ENCODE measurements at regions not wholly inside any gene's neighbourhood (a gene's known extent, or its start where the extent isn't known, plus 50 kb on each side); places are given as distances from the start of the nearest gene placed in this dataset.

DNA sequence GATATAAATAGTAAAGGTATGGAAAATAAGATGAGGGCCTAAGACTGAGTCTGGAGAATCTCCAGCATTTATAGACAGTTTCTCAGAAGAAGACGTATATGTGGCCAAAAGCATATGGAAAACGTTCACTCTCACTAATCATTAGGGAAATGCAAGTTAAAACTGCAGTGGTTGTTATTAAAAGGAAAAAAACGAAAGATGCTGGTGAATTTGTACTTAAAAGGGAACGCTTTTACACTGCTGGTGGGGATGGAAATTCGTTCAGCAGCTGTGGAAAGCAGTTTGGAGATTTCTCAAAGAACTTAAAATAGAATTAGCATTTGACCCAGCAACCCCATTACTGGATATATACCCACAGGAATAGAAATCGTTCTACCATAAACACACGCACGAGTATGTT, 180.5 kb upstream of the CADM1 start:
- no peak for DNase-seq (ENCODE audit: low read depth in 2 of 2, low spot score in 1 of 2)

DNA sequence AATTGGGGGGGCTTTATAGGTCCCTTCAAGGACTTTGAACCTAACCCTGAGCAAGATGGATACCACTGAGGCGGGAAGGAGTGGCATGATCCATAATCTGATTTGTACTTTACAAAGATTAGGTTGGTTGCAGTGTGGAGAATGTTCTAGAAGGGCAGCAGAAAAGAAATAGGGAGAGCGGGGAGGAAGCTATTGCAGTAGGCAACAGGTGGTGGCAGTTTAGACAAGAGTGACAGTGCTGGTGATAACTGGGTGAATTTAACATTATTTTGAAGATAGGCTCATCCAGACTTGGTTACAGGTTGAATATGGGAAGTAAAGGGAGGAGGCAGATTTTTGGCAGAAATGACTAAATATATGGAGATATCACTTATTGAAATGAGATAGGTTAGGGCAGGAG, 179.9 kb upstream of the CADM1 start:
- no peak for DNase-seq (ENCODE audit: low read depth in 2 of 2, low spot score in 1 of 2)

- DNase-seq (ENCODE audit: low read depth in 2 of 2, low spot score in 1 of 2) = no peak
These were observed 178.7 kb upstream of the CADM1 start for GRCh38 chr11:115682888-115683287.

- no peak for DNase-seq (ENCODE audit: low read depth in 2 of 2, low spot score in 1 of 2)
These were observed 177.9 kb upstream of the CADM1 start for GRCh38 chr11:115682101-115682500.

- DNase-seq (ENCODE audit: low read depth in 2 of 2, low spot score in 1 of 2) = no peak
These were observed 175.7 kb upstream of the CADM1 start for GRCh38 chr11:115679945-115680344.

DNA sequence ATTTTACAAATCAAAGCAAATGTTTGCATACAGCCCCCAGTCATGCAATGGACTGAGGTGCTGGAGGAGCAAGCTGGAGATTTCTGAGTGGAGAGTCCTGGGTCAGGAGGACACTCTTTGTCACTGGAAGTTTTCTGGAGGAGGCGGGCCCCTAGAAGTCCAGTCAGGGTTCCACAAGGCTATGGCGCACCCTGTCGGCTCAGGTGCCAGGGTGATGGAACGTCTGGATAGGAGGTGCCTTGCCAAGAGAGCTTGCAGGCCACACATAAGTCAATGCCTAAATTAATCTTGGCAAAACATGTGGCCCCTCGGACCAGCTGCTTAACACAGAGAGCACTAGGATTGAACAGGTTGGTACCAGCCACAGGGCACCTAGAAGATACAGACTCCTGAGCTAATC, 174.7 kb upstream of the CADM1 start:
- DNase-seq (ENCODE audit: low read depth in 2 of 2, low spot score in 1 of 2) = no peak

- no peak for DNase-seq (ENCODE audit: low read depth in 2 of 2, low spot score in 1 of 2)
These were observed 173.0 kb upstream of the CADM1 start for GRCh38 chr11:115677190-115677589.

DNA sequence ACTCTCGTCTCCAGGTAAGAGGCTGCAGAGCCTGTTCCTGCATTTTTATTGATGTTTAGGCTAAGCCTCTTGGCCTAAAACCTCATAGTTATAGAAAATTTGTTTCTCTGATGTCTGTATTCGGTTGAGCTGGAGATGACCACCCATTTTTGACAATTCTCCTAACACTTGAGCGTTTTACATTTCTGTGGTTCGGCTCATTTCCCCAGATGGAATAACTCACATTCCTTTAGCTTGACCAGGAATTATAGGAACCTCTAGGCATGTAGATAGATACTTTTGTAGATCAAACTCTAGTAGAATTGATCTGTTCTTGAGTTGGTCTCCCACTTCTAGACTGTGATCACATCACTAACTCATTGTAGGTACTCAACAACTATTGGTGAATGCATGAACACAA, 172.6 kb upstream of the CADM1 start:
- DNase-seq (ENCODE audit: low read depth in 2 of 2, low spot score in 1 of 2) = no peak

GRCh38 chr11:115676206-115676605, 172.0 kb upstream of the CADM1 start:
- DNase-seq (ENCODE audit: low read depth in 2 of 2, low spot score in 1 of 2) = no peak

GRCh38 chr11:115674937-115675544, 170.8 kb upstream of the CADM1 start:
- DNase-seq (ENCODE audit: low read depth in 2 of 2, low spot score in 1 of 2) = no peak

DNA sequence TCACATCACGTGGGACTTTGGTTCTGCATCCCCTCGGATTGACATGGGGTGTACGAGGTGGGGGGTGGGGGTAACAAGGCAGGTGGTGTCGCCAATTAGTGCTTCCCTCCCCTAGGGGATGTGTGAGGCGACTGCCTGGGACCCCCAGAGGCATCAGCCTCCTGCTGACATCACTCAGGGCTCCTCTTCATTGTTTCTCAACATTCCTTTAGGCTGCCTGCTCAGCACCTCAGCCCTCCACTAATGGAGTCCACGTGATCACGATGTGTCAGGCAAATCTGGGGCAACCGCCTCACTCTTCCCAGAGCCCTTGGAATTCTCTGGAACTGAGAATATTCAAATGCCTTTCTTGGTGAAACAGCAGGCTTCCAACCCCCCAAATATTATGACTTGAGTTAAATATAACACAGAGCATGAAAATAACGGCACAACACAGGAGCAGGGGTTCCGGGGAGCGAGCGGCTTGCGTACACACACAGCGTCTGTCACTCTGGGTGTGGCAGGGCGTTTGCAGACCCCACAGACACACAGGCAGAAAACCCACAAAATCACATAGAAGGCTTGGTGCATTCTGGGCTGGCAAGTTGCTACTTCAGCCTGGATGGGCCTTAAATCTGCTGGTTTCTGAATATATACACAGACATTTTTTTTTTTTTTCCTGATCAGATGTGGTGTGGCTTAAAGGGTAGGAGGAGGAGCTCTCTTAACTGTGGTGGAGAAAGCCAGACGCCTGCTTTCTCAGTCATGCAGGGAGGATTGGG, 170.1 kb upstream of the CADM1 start:
- no peak for DNase-seq (ENCODE audit: low read depth in 2 of 2, low spot score in 1 of 2)

DNA sequence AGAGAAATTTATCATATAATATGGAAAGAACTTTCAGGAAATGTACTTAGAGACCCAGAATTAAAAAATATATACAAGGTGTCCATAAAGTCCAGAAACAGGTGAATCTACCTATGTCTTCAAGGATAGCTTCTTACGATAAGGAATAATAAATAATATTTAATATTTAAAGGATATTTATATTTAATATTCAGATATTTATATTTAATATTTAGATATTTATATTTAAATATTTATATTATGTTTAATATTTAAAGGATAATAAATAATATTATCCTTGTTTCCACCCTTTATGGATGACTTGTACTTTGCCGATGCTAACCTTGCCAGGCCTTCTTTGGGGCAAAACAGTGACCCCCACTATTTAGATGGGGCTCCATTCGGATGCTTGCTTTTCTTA, 169.5 kb upstream of the CADM1 start:
- no peak for DNase-seq (ENCODE audit: low read depth in 2 of 2, low spot score in 1 of 2)

- no peak for DNase-seq (ENCODE audit: low read depth in 2 of 2, low spot score in 1 of 2)
These were observed 168.8 kb upstream of the CADM1 start for GRCh38 chr11:115672999-115673411.

DNA sequence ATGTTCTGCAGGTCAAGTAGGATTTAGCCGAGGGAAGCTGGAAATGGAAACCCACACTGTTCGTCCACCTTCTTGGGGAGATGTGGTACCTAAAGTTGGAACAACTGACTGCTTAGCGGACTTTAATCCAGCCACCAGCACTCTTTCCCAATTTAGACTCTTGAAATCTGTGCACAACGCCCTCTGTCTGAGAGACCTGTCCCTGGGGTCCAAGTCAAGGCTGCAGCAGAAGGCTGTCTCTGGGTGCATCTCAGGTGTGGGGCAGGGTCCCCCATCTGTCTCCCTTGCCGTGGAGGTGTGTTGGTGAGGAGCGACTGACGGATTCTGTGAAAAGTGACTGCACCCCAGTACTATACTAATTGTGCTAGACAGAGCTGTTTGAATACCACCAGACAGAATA, 168.2 kb upstream of the CADM1 start:
- no peak for DNase-seq (ENCODE audit: low read depth in 2 of 2, low spot score in 1 of 2)

DNA sequence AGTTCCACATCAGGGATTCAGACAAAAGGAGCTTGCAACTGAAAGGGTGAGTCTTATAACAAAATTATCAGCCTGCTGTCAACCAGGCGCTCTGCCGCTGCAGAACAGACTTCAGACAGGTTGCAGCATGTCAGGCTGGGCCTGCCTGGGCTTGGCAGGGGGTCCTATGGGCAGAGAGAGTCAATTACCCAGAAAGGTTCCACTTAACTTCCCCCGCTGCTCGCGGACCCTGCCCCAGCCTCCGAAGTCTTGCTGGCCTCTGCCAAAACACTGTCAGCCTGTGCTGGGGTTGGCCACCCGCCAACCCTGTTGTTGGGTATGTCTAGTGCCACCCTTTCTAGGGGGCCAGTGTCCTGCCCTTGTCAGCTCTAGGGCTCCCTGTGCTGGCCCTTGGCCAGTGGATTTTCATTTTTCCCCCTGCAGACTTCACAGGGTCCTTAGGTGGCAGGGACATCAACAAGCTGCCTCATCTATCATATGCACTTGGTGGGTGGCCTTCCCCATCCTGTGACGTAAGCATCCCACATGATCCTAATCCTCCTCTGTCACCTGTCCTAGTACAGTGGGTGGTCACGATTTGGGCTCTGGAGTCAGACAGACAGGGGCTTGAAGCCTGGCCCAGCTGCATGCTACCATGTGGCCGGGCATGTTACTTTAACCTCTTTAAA, 166.5 kb upstream of the CADM1 start:
- no peak for DNase-seq (ENCODE audit: low read depth in 2 of 2, low spot score in 1 of 2)

DNA sequence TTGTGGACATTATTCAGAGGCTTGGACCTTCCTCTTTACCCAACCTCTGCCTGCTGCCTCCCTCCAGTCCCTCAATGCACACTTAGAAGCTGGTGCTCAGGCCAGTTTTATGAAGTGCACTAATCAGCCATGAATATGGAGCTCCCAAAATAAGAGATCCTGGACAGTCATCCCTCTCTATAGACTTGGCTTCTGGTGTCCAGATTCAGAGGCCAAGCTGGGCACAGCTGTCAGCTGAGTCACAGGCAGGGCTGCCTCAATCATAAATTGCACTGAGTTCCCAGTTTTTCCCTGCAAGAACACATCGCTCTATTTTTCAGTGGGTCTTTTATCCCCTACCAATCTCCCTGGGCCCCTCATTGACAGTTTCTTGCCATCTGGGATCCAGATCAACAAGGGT, 161.7 kb upstream of the CADM1 start:
- DNase-seq (ENCODE audit: low read depth in 2 of 2, low spot score in 1 of 2) = no peak

DNA sequence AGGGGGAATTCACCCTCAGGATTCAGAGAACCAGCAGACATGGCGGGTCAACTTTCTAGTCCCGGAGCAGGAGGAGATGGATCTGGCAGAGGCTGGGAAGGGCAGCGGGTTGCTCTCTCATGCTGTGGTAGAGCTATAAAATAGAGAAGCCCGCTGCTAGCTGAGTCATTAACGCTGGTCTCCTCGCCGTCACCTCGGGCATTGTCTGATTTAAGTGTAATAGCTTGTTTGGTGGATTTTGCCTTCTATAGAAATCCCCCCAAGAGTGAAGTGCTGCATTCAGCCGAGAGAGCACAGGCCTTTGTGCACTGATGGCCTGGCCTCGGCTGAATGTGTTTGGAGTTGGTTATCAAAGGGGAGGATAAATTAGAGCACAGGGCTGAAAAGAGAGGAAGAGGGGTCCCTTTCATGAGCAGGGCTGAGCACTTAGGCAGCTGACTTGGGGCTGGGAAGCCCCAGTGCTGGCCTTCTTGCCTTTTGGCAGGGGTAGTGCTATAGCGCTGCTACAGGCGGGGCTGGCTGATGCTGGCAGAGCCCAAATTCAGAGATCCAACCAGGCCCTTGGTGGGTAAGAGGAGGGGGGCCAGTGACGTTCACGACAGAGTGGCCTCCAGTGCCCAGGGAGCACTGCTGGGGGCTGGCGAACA, 161.1 kb upstream of the CADM1 start:
- no peak for DNase-seq (ENCODE audit: low read depth in 2 of 2, low spot score in 1 of 2)

DNA sequence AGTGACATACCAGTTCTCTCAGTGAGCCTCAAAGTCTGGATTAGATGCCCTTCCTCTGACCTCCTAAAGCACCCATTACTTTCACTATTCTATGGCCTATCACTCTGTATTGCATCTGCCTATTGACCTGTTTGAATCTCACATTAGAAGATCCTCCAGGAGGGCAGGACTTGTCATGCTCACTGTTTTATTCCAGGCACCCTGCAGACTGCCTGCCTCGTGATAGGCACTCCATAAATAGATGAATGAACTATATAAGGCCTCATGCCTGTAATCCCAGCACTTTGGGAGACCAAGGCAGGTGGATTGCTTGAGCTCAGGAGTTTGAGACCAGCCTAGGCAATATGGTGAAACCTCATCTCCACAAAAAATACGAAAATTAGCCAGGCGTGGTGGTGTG, 160.1 kb upstream of the CADM1 start:
- DNase-seq (ENCODE audit: low read depth in 2 of 2, low spot score in 1 of 2) = no peak

GRCh38 chr11:115663790-115664189, 159.6 kb upstream of the CADM1 start:
- no peak for DNase-seq (ENCODE audit: low read depth in 2 of 2, low spot score in 1 of 2)

DNA sequence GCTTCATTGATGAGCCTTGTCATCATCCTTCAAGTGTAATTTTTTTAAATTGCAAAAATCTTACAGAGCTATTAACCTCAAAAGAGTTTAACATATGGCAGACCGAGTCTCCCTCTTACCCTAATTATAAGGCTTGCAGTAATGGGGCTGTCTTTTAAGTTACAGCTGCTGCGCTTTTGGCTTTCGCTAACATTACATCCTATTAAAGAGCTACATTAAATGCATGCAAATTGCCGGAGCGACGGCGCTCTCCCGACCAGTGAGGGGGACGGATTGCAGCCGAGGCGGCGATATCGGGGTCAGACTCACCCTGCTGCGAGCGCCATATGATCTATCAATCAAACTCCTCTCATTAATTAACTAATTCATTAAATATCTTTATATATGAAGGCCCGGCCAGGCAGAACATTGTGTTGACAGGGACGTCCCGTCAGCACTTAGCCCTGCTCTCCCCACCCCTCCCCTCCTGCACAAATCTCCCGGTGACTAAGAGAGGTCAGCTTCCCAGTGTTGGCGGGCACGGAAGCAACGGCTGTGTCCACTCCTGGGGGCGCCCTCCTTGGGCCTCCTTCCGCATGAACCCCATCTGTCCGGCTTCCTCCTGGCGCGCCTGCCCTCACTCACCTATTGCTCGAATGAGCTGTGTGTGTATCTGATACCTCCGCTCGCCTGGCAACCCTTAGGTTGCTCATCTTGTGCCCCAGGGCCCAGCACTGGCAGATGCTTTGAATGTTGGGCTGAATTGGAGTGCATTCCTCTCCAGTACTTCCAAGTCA, 156.0 kb upstream of the CADM1 start:
- no peak for DNase-seq (ENCODE audit: low read depth in 2 of 2, low spot score in 1 of 2)
